GM21515 (cell line): ENCODE measurements at regions not wholly inside any gene's neighbourhood (a gene's known extent, or its start where the extent isn't known, plus 50 kb on each side); places are given as distances from the start of the nearest gene placed in this dataset.
"Not testable (repeated sequence)": the region's sequence is repeated elsewhere in the genome, so short reads cannot be mapped to it uniquely, and the experiment has no call there.

Experiments used
- ATAC-seq: cut with Tn5 transposase; IDR thresholded peaks from one replicate; pipeline ENCODE4 v1.9.1; 2021; ENCODE audit not compliant: unreplicated experiment

GRCh38 chr7:106526617-106527016, 134.3 kb downstream of the CCDC71L start:
- not testable (repeated sequence) for ATAC-seq

- no peak for ATAC-seq
Measured at GRCh38 chr7:106524690-106525059, 136.3 kb downstream of the CCDC71L start.

DNA sequence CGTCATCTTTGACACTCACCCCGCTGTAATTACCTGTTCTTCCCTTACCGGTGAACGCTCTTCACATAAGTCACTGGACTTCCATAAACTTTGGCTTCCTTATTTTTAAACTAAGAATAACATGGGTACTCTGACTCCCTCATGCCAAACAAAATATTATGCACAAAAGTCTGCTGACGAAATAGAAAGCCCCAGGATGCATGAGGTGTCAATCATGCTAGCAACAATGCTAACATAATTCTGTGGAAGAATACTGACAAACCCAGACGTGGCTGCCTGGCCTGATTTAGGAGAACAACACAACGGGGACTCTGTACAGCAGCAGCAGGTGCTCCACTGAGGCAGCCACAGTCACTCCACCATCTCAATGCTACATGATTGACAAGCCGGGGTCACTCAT, 137.5 kb downstream of the CCDC71L start:
- no peak for ATAC-seq

GRCh38 chr7:106522696-106523095, 138.3 kb downstream of the CCDC71L start:
- ATAC-seq, result no peak

- ATAC-seq, result no peak
Measured at GRCh38 chr7:106521541-106521940, 139.4 kb downstream of the CCDC71L start.

- no peak for ATAC-seq
Measured at GRCh38 chr7:106520962-106521514, 139.9 kb downstream of the CCDC71L start.

GRCh38 chr7:106518967-106519366, 142.0 kb downstream of the CCDC71L start:
- ATAC-seq, result no peak

DNA sequence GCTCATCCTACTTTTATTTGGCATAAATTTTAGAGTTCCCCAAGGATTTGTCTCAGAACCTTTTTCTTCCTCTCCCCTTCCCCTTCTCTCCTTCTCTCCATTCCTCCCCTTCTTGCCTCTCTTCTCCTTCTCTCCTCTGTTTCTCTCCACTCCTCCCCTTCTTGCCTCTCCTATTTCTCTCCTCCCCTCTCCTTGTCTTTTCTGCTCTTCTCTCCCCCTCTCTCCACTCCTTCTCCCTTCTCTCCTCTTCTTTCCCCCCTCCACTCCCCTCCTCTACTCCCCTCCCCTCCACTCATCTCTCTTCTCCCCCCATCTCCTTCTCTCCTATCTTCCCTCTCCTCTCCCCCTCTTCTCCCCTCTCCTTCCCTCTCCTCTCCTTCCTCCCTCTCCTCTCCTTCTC, 142.7 kb downstream of the CCDC71L start:
- no peak for ATAC-seq

DNA sequence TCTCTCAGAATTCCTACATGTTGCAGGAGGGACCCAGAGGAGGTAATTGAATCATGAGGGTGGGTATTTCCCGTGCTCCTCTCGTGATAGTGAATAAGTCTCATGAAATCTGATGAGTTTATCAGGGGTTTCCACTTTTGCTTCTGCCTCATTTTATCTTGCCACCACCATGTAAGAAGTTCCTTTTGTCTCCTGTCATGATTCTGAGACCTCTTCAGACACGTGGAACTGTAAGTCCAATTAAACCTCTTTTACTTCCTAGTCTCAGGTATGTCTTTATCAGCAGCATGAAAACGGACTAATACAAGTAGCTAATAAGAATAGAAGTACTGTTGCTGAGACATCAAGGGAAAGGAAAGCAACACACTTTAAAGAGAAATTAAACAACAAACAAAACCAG, 143.4 kb downstream of the CCDC71L start:
- no peak for ATAC-seq

DNA sequence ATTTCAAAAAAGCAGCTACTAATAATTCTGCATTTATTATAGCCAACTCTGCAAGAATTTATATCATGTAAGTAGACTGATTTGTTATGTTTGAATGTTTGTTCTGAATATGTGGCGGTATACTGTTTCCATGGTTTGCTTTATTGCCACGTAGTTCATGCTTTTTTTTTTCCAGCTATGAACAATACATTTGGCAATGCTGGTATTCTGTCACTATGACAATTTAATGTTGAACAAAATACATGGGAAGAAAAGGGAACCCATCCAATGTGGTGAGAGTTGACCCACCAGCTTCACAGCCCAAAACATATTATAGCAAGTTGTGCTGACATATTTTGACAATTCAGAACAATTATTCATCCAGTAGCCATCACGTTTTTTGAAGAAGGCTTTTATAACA, 145.6 kb downstream of the CCDC71L start:
- ATAC-seq, result no peak

GRCh38 chr7:106514881-106515280, 146.1 kb downstream of the CCDC71L start:
- ATAC-seq, result no peak

DNA sequence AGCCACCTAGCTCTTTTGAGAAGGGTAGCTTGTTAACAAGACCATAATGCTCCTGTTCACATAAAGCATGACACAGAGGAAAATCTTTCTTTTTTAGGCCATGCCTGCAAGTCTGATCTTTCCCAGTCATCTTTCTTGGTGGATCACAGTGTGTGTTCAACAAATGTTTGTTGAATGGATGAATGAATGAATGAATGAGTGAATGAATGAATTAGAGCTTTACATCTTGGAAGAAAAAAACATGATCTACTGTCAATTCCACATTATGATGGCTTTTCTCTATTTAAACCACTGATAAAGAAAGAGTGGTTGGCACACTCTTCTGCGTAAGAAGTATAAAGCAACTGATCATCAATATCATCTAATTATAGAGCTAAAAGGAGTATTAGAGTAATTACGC, 148.7 kb downstream of the CCDC71L start:
- ATAC-seq, result no peak

DNA sequence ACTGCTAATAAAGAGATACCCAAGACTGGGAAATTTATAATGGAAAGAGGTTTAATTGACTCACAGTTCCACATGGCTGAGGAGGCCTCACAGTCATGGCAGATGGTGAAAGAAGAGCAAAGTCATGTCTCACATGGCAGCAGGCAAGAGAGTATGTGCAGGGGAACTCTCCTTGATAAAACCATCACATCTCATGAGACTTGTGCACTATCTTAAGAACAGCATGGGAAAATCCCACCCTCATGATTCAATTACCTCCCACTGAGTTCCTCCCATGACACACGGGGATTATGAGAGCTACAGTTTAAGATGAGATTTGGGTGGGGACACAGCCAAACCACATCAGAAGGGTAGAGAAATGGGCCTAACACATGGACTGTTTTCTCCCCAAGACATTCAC, 156.3 kb downstream of the CCDC71L start:
- no peak for ATAC-seq

GRCh38 chr7:106504207-106504606, 156.8 kb downstream of the CCDC71L start:
- ATAC-seq, result no peak

DNA sequence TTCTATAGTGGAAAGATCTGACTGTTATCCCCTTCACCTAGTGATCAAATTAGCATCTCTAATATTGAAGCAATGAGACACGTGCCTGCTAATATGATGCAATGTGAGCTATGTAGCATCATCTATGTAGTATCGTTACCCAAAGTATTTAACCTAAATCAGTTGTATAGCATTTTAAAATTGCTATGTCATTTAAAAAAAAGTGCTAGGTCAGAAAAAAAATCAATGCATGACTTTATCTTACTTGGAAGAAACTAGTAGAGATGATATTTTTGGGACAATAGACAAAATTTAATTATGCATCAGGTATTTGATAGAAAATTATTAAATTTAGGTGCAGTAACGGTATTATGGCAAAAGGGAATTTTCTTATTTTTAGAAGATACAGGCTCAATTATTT, 157.3 kb downstream of the CCDC71L start:
- ATAC-seq, result no peak

DNA sequence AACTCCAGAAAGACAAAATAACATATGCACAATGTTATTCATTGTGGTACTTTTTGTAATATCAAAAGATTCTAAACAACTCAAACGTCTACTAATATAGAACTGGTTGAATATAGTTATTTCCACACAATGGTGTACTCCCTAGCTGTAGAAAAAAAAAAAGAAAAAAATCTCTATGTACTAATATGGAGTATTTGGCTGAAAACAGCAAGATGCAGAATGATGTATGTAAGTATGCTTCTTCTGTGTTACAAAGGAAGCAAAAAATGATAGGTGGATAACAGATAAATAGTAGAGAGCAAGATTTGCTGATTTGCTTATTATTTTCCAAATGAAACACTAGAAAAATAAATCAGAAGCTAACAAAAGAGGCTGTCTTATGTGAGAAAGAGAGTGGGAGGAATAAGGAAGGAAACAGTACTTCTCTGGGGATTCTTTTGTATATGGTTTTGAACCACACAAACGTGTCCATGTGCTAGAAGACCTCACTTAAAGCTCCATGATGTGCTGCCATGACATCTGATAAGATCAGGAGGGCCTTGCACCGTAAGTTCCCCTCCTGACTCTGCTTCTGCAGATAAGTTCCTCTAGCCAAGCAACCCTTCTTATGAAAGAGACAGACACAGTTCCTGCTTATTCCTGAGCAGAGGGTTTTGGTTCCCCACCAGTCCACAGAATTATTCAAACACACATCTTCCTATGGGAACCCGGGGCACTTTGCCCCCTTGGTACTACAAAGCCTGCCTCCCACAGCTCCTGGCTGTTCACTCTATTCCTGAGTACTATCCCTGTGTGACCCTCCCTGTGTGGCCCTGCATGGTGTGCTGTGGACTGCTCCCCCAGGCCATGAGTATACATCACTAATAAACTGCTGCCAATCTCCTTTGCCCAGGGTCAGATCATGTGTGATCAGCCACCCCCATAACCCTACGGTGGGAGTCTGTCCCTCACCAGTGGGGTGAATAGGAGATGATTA, 159.1 kb downstream of the CCDC71L start:
- no peak for ATAC-seq

DNA sequence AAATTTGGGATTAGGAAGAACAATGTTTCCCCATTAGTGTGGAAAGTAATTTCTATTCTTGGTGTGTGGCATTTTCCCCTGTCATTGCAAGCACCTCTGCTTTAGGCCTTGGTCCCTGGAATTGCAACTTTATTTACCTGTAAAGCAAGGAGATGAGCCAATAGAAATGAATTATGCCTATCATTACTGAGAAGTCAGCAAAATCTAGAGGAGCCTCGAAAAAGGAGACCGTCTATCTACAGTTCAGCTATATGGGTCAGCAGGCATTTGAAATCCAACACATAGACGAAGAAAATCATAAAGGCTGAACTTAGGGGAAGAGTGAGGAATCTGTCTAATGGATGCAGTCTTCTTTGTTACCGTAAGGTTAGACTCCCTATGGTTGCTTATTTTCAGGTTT, 161.1 kb downstream of the CCDC71L start:
- ATAC-seq, result no peak

GRCh38 chr7:106498005-106498404, 163.0 kb downstream of the CCDC71L start:
- ATAC-seq, result not testable (repeated sequence)

DNA sequence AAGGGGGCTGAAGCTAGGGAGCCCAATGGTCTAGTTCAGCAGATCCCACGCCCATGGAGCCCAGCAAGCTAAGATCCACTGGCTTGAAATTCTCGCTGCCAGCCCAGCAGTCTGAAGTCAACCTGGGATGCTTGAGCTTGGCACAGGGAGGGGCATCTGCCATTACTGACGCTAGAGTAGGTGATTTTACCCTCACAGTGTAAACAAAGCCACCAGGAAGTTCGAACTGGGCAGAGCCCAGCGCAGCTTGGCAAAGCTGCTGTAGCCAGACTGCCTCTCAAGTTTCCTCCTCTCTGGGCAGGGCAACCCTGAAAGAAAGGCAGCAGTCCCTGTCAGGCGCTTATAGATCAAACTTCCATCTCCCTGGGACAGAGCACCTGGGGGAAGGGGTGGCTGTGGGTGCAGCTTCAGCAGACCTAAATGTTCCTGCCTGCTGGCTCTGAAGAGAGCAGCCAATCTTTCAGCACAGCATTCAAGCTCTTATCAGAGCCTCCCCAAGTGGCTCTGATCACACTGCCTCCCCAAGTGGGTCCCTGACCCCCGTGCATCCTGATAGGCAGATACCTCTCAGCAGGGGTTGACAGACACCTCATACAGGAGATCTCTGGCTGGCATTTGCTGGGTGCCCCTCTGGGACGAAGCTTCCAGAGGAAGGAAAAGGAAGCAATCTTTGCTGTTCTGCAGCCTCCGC, 167.8 kb downstream of the CCDC71L start:
- no peak for ATAC-seq

DNA sequence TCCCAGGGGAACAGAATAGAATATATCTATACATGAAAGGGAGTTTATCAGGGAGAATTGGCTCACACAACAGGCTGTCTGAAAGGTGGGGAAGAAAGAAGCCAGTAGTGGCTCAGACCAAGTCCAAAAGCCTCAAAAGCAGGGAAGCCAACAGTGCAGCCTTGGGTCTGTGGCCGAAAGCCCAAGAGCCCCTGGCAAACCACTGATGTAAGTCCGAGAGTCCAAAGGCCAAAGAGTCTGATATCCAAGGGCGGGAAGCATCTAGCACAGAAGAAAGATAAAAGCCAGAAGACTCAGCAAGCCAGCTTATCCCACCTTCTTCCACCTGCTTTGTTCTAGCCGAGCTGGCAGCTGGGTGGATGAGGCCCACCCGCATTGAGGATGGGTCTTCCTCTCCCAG, 172.5 kb downstream of the CCDC71L start:
- no peak for ATAC-seq

DNA sequence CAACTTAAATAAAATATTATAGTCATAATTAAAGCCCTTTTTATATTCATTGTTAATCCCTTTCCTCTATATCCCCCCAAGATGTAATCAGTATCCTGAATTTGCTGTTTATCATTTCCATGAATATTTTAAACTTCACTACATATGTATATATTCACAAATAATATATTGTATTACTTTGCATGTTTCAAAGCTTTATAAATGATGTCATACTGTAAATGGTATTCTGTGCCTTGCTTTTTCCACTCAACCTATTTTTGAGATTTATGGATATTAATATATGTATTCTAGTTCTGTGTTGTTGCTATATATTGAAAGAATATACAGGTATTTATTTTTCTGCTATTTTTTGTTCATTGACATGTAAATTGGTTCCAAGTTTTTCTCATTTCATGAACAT, 173.1 kb downstream of the CCDC71L start:
- ATAC-seq, result no peak

- no peak for ATAC-seq
Measured at GRCh38 chr7:106486331-106486730, 174.6 kb downstream of the CCDC71L start.
